Panc1 (cell line): ENCODE measurements at regions not wholly inside any gene's neighbourhood (a gene's known extent, or its start where the extent isn't known, plus 50 kb on each side); places are given as distances from the start of the nearest gene placed in this dataset.
"Not testable (repeated sequence)": the region's sequence is repeated elsewhere in the genome, so short reads cannot be mapped to it uniquely, and the experiment has no call there.

ENCODE experiments used
- TF ChIP-seq, protein P1 (sequence below), 2 experiments: IDR thresholded peaks; 2 replicates each; pipeline ENCODE4 v1.6.1; 2011 to 2012; ENCODE audit warnings: low read depth in 2 of 2, control low read depth in 1 of 2, low read length in 1 of 2, mild to moderate bottlenecking in 1 of 2, moderate library complexity in 1 of 2; ENCODE audit not compliant: insufficient read depth in 1 of 2
- TF ChIP-seq, protein P2 (sequence below): fragments of 450-650 bp; IDR thresholded peaks from 2 replicates; pipeline ENCODE4 v1.5.1; 2017; ENCODE audit warnings: mild to moderate bottlenecking

DNA sequence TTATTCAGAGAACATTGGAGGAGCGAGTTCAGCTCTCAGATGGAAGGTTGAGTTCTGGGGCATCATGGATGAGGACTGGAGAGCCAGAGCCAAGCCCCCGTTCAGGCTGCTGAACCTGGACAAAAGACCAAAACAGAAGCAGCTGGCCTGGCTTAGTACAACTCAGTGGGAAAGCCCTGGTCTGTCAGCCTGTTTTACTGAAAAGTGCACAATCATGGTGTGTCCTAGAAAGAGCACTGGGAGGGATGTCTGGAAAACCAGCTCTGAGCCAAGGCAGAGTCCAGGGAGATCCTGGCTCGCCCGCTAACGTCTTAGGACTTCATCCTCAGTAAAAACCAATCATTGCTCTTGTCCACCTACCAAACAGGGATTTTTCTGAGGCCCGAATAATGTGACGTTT is 129.7 kb upstream of the MTLN start:
- TF ChIP-seq, protein P1, sequence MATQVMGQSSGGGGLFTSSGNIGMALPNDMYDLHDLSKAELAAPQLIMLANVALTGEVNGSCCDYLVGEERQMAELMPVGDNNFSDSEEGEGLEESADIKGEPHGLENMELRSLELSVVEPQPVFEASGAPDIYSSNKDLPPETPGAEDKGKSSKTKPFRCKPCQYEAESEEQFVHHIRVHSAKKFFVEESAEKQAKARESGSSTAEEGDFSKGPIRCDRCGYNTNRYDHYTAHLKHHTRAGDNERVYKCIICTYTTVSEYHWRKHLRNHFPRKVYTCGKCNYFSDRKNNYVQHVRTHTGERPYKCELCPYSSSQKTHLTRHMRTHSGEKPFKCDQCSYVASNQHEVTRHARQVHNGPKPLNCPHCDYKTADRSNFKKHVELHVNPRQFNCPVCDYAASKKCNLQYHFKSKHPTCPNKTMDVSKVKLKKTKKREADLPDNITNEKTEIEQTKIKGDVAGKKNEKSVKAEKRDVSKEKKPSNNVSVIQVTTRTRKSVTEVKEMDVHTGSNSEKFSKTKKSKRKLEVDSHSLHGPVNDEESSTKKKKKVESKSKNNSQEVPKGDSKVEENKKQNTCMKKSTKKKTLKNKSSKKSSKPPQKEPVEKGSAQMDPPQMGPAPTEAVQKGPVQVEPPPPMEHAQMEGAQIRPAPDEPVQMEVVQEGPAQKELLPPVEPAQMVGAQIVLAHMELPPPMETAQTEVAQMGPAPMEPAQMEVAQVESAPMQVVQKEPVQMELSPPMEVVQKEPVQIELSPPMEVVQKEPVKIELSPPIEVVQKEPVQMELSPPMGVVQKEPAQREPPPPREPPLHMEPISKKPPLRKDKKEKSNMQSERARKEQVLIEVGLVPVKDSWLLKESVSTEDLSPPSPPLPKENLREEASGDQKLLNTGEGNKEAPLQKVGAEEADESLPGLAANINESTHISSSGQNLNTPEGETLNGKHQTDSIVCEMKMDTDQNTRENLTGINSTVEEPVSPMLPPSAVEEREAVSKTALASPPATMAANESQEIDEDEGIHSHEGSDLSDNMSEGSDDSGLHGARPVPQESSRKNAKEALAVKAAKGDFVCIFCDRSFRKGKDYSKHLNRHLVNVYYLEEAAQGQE (IDR thresholded peaks at IDR 0.05; ENCODE audit: insufficient read depth in 1 of 2, low read depth in 2 of 2, low read length in 1 of 2) = not testable (repeated sequence)
- TF ChIP-seq, protein P2, sequence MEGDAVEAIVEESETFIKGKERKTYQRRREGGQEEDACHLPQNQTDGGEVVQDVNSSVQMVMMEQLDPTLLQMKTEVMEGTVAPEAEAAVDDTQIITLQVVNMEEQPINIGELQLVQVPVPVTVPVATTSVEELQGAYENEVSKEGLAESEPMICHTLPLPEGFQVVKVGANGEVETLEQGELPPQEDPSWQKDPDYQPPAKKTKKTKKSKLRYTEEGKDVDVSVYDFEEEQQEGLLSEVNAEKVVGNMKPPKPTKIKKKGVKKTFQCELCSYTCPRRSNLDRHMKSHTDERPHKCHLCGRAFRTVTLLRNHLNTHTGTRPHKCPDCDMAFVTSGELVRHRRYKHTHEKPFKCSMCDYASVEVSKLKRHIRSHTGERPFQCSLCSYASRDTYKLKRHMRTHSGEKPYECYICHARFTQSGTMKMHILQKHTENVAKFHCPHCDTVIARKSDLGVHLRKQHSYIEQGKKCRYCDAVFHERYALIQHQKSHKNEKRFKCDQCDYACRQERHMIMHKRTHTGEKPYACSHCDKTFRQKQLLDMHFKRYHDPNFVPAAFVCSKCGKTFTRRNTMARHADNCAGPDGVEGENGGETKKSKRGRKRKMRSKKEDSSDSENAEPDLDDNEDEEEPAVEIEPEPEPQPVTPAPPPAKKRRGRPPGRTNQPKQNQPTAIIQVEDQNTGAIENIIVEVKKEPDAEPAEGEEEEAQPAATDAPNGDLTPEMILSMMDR = not testable (repeated sequence)
